GM21717 (cell line): ENCODE measurements at regions not wholly inside any gene's neighbourhood (a gene's known extent, or its start where the extent isn't known, plus 50 kb on each side); places are given as distances from the start of the nearest gene placed in this dataset.

Experiments
- ATAC-seq: cut with Tn5 transposase; IDR thresholded peaks from one replicate; pipeline ENCODE4 v1.9.1; 2021; ENCODE audit warnings: mild to moderate bottlenecking, moderate library complexity; ENCODE audit not compliant: unreplicated experiment

- ATAC-seq, result no peak
Observed at GRCh38 chr14:38137005-38137404, 70.7 kb upstream of the SSTR1 start.

GRCh38 chr14:38138473-38139138 lies 69.1 kb upstream of the SSTR1 start:
- no peak for ATAC-seq

DNA sequence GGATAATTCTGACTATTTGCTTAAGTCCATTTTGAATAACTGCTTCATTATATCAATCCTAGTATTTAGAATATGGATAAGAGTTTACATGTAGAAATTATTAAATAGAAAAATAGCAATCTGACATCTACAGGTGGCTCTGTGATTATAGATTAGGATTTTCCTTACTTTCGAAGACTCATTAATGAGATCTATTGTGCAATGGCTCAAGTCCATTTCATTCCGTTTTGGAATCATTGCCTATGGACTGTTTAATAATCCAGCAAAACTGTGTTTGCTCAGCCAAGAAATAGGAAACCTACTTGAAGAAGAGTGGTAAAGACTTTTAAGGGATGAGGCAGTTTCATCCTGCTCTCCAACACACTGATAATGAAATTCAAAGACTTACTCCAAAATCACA lies 67.8 kb upstream of the SSTR1 start:
- no peak for ATAC-seq

DNA sequence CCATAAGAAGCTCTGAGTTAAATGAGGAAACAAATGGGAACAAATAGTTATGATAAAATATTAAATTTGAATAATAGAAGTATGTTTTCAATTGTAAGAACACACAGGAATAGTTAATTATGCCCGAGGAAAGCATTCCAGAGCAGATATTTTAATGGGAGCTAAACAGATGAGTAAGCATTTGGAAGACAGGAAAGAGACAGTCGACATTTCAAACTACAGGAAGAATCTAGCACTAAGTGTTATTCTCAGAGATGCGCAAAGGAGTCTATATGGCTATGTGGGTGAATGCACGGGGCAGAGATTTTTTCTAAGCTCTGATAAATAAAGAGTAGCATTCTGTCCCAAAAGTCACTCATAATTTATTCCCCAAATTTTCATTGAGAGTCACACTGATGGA lies 64.5 kb upstream of the SSTR1 start:
- no peak for ATAC-seq

GRCh38 chr14:38143659-38144505 lies 63.8 kb upstream of the SSTR1 start:
- ATAC-seq, result no peak

GRCh38 chr14:38145142-38145541 lies 62.6 kb upstream of the SSTR1 start:
- no peak for ATAC-seq

DNA sequence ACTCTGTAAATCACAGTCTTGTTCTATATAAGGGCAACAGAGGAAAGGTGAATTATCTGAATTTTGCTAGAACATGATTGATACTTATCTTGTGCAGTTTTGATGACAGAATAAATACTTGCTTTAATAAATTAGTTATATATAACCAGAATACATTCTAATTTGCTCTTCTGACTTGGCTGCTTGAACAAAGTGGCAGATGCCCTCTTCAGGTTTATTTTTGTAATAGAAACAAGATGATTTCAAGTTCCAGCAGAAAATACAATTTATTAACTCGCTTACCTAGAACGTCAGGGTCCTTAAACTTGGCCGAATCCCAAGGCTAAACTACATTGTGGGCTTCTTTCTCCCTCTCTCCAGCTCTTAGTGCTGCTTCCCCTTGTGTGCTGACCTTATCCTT lies 57.6 kb upstream of the SSTR1 start:
- no peak for ATAC-seq
